Stimulated activated CD8-positive, alpha-beta memory T cell treated with anti-CD3 and anti-CD28 coated beads, Interleukin-15, amount 100 ng/mL, for 1 hour (primary cell): ENCODE measurements at regions not wholly inside any gene's neighbourhood (a gene's known extent, or its start where the extent isn't known, plus 50 kb on each side); places are given as distances from the start of the nearest gene placed in this dataset.
"Not testable (repeated sequence)": the region's sequence is repeated elsewhere in the genome, so short reads cannot be mapped to it uniquely, and the experiment has no call there.

Experiments
- DNase-seq: peaks from one replicate; pipeline ENCODE4 v3.0.0-alpha.2; 2020; ENCODE audit warnings: low read depth

DNA sequence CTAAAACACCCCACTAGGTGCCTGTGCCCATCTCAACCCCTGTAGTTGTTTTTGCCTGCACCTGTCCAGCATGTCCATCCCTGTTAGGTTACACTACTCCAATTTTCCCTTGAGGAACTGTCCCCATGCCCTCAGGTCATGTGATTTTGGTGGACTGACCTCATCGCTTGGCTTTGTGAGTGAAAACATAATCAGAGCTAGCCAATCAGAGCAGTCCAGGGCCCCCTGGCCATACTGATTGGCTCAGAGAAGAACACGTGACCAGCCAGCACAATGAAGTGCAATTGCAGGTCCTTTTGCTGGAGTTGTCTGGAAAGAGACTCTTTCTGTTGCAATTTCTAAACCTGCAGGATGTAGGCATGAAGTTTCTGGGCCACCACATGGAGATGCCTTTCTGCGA, 303.3 kb upstream of the PROX1 start:
- DNase-seq = no peak

DNA sequence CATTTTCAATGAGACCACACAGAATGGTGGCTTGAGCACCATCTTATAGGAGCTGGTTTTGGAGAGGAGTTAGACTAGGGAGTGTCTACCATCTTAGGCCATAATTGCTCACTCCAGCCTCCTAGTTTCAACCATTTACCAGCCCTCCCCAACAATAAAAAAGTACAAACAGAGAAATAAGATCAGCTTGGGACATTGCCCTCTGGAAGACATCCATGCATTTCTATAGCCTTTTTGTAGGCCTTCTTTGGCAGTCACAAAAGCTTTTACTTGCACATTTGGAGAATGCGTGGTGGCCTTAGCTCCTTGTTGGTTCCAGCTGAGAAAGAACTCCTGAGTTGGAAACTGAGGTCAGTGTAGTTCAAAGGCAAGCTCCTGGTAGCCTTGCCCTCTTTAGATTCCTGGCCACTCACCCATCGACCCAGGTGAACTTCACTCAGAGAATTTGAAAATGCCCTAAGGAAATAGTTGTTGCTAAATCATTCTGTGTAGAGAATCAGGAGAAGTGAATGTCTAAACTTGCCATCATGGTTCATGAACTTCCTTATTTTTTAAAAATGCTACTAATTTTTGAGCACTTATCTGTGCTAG, 301.7 kb upstream of the PROX1 start:
- DNase-seq = no peak

DNA sequence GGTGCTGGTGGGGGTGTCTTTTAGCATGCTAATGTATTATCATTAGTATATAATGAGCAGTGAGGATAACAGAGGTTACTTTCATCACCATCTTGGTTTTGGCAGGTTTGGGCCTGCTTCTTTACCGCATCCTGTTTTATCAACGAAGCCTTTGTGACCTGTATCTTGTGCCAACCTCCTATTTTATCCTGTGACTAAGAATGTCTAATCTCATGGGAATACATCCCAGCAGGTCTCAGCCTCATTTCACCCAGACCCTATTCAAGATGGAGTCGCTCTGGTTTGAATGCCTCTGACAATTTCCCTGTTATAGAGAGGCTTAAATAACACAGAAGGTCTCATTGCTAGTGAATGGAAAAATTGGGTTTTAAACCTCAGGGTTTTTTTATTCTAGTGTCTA, 300.8 kb upstream of the PROX1 start:
- DNase-seq = no peak

DNA sequence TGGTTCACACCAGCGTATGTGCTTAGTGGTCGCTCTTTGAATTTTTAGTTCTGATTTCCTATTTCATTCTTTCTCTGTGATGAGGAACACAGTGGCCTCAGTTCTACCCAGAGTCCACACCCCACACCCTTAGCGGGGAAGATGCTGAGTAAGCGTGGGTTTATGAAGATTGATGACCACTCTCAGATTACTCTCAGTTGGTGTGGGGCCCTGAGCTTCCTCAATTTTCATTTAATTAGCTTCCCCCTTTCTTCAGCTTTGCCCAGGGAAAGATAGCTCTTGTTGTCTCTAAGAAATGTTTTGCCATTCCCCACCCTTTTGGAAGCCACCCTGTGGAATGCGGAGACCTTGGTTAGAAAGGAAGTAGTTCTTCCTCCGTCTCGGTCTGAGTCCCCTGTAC, 299.9 kb upstream of the PROX1 start:
- DNase-seq = no peak

DNA sequence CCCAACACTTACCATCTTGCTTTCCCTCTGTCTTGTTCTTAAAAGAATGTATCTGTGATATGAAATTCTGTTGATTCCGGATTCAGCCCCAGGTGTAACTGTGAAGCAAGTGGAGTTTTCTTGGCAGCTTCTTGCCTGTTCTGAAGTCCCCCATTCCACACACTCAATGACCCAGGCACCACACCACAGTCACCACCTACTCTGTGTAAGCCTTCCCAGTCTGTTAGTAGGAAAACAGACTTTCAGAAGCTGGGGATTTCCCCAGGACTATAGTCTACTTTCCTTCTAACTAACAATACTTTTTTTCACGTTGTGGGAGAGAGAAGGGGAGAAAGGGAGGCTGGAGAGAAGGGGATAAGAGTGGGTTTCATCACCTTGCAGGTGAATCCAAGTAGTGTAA, 299.1 kb upstream of the PROX1 start:
- no peak for DNase-seq

DNA sequence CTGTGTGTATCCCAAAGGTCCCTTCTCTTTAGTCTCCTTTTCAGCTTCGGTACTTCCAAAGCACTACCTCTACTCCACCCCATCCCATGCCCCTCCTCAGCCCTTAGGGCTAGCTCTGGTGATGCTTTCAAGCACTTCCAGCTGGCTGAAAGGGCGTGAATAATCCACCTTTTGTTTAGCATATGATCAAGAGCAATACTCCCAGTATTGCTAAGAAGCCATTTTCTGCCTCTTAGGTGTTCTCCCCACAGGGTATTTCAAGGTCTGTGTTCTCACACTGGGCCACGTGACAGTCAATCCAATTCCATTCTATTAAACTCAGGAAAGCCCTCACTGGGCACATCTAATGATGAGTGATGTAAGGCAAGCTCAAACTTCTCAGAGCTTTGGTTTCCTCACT, 298.5 kb upstream of the PROX1 start:
- no peak for DNase-seq

DNA sequence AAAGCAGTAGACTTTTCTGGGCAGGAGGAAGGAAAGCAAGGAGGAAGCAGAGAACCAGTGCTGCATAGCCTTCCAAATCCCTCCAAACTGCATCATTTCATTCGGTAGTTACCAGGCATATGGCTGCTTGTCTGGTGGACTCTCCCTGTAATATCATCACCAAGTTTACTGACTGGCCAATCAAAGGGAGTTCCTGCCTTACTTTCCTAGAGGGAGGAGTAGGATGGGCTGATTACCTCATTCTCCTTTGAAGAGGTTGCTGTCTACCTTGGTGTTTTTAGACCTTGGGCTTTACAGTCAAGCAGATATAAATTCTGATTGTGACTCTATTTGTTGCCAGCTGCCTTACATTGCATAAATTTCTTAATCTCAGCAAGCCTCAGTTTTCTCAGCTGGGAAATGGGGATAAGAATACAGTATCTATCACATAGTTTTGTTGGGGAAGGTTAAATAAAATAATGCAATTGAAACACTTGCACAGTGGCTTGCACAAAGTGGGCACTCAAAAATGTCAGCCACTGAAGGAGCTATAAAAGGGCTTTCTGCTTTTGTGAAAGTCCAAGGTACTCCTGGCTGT, 297.3 kb upstream of the PROX1 start:
- no peak for DNase-seq

DNA sequence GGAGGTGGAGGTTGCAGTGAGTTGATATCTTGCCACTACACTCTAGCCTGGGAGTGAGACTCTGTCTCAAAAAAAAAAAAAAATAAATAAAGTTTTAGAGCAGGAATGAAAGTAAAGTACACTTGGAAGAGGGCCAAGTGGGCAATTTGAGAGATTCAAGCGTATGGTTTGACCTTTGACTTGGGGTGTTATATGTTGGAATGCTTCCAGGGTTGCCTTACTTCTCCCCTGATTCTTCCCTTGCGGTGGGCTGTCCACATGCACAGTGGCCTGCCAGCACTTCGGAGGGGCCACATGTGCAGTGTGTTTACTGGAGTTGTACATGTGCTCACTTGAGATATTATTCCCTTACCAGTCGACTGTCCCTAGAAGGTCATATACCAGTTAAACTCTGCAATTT, 295.5 kb upstream of the PROX1 start:
- no peak for DNase-seq

DNA sequence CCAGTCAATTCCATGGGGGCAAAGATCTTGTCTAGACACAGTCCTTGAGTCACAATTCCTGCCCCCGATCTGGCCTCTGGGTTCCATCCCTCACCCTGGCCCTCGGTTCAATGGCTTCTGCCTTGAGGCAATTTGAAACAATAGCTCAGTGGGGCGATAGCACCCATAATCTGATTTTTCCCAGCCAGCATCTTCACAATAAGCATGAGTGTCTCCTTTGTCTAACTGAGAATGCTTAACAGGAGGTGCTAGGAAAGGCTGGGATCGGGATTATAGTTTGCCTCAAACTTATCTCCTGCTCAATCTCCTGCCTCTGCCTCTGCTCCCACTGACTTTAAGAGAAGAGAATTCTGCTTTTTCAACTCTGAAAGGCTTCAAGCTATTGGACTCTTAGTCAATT, 293.9 kb upstream of the PROX1 start:
- DNase-seq = no peak

DNA sequence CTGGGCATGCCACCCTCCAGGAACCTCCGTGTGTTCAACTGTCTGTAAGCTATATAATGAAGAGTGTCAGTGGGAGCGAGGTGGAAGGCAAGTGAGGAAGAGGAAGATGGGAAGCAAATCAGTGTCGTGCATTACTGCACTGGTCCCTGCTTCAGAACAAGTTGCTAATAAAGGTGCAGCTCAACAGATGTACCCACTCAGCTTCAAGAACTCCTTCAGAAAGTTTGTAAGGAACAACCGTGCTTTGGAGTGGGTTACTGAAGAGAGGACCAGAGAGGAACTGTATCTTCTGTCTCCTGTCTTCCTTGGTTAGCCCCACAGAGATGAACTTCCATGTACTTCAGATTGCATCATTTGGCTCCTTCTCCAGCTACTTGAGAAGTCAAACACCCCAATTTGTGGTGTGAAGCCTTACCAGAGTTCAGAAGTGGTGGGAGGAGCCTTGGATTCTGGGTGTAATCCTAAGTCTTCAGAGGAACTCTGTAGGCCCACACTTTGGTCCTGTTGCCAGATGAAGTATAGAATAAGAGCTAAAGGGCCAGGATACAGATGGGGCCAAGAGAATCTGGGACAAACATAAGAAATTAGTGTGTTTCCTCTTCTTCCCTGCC, 290.5 kb upstream of the PROX1 start:
- DNase-seq = no peak

DNA sequence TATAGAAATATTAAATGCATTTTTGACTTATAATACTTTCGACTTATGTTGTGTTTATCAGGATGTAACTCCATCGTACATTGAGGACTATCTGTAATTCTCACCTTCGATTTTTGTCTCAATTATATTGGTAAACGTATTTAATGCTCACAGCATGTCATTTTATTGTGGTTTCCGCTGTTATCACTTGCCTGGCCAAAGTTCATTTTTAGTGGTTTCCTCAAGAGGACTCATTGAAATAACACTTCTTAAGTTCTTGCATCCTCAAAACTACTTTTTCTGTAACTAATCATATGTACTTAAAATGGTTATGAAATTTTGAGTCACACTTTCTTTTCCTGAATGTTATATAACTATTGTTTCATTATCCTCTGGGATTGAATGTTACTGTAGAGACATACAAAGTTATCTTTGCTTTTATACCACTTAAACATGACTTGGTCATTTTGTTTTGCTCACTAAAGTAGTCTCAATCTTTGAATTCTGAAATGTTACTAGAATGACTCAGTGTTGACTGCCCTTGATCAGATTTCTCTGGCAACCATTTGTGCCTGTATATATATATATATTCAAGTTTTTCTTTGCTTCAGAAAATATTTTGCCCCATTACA, 289.6 kb upstream of the PROX1 start:
- DNase-seq = no peak

DNA sequence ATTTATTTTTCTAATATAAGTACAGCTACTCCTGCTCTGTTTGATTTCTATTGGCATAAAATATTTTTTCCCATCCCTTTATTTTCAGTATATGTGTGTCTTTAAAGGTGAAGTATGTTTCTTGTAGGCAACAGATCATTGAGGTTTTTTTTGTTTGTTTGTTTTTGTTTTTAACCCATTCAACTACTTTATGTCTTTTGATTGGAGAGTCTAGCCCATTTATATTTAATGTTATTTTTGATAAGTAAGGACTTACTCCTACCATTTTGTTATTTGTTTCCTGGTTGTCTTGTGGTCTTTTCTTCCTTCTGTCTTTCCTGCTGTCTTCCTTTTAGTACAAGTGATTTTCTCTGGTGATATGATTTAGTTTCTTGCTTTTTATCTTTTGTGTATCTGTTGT, 285.1 kb upstream of the PROX1 start:
- no peak for DNase-seq

DNA sequence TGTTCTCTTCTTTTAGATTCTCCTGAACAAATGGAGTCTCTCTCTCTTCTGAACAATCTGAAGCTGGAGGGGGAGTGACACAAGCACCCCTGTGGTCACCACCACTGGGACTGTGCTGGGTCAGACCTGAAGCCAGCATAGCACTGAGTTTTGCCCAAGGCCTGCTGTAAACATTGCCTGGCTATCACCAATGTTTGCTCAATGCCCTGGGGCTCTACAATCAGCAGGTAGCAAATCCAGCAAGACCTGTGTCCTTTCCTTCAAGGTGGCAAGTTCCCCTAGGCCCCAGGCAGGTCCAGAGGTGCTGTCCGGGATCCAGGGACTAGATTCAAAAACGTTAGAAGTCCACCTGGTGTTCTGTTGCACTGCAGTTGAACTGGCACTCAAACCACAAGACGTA, 282.8 kb upstream of the PROX1 start:
- no peak for DNase-seq

DNA sequence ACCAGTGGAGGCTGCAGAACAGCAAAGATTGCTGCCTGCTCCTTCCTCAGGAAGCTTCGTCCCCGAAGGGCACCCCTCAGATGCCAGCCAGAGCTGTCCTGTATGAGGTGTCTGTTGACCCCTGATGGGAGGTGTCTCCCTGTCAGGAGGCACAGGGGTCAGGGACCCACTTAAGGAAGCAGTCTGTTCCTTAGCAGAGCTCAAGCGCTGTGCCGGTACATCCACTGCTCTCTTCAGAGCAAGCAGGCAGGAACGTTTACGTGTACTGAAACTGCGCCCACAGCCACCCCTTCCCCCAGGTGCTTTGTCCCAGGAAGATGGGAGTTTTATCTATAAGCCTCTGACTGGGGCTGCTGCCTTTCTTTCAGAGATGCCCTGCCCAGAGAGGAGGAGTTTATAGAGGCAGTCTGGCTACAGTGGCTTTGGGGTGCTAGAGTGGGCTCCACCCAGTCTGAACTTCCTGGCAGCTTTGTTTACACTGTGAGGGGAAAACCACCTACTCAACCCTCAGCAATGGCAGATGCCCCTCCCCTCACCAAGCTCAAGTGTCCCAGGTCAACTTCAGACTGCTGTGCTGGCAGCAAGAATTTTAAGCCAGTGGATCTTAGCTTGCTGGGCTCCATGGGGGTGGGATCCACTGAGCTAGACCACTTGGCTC, 275.8 kb upstream of the PROX1 start:
- DNase-seq = not testable (repeated sequence)

DNA sequence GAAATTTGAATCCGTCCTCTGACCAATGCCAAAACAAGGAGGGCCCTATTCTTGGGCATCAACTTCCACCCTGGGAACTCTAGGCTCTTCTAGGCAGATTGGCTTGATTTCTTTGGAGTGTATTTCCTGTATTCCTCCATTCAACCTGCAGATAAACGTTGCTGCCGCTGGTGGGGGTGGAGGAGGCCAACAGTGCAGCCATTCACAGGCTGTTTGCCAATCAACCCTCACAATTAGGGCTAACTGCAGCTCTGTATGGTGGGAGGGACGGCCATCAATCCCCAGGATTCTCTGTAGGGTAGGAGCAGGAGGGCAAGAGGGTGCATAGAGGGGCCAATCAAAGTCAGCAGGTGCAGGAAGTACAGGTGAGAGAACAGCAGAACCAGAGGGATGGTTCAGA, 273.1 kb upstream of the PROX1 start:
- no peak for DNase-seq

DNA sequence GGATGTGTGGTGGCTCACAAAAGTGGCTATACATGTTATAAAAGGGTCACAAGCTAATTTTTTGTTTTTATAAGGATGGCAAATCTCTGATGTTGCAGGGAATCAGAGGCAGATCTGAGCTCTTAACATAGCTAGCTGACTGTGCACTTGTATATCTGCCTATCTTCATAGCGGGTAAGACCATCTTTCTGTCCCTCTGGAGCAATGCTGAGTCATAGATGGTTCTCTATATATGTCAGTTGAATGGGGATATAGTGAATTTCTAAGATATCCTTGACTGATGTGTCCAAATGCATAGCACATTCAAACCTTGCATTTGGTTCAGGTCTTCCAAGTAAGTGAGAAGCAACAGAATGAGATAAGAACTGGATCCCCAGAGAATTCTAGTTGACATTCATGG, 272.6 kb upstream of the PROX1 start:
- DNase-seq = no peak

DNA sequence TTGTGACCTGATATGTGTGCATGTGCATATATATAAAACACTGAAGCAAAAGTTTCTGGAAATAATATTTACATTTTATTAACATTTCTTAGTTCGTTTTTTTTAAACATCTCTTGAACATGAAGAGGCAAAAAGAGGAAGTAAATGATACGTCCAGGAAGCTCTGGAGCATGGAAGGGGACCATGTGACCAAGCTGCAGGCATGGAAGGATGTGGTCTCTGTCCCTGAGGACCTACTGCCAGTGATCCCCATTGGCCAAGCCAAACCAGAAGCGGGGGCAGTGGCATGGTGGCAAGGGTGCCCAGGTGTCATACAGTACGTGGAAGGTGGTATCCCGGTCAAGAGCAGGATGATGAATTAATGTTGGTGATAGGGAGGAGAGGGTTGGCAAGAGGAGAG, 268.3 kb upstream of the PROX1 start:
- no peak for DNase-seq

DNA sequence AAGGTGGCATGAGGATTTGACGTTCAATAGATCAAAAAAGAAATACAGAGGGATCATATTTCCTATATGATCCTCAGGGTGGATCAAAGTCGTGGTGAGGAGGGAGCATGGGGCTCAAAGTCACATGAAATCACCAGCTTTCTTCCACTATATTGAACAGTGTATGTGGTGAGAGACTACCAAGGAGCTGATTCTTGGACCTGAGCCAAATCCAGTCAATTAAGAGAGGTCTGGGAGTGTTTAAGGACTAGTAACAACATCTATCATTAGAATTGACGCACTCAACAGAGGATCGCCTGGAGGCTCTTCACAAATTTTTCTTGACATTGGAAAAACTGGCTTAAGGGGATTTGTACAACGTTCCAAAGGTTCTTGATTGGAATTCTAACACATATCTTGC, 267.7 kb upstream of the PROX1 start:
- no peak for DNase-seq

DNA sequence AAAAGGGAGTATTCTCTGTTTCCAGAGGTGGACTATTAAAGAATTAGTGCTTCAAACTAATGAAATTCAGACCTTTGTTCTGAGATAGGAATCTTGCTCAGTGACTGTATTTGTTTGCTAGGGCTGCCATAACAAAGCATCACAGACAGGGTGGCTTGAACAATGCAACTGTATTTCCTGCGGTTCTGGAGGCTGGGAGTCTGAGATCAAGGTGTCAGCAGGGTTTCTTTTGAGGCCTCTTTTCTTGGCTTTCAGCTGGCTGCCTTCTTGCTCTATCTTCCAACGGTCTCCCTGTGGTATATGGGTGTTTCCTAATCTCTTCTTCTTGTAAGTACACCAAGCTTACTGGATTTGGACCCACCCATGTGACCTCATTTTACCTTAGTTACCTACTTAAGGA, 264.6 kb upstream of the PROX1 start:
- DNase-seq = no peak

DNA sequence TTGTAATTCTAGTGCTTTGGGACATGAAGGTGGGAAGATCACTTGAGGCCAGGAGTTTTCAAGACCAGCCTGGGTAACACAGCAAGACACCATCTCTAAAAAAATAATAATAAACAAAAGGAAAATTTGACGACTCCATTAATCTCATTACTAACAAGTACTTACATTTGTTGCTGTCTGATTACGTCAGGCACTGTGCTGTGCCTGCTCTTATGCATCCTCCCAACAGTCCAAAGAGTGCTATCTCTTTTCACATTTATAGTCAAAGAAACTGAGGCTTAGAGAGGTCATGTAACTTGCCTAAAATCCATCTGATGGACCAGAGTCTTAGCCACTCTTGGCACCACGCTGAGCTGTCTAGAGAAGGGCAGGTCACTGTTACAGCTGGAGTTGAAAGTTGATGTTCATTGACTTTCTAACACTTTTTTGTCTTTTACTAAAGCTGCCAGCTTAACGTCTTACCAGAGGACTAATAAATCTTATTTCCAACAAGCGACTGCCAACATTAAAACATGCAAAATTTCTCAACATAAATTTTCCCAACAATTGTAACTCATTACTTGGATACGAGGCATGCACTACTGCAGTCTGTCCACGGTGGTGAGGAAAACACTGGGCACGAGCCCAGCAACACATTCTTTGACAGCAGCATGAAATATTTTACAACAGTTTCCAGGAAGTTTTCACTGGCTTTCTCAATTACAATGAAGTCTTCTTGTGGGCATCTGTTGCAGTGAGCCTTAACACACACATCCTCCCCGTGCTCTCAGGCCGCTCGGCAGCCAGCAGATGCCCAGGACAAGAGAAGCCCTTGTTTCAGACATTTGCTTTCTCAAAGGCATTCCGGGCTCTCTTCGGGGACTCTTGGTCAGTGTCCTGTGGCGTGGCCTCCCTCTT, 262.9 kb upstream of the PROX1 start:
- DNase-seq = no peak

DNA sequence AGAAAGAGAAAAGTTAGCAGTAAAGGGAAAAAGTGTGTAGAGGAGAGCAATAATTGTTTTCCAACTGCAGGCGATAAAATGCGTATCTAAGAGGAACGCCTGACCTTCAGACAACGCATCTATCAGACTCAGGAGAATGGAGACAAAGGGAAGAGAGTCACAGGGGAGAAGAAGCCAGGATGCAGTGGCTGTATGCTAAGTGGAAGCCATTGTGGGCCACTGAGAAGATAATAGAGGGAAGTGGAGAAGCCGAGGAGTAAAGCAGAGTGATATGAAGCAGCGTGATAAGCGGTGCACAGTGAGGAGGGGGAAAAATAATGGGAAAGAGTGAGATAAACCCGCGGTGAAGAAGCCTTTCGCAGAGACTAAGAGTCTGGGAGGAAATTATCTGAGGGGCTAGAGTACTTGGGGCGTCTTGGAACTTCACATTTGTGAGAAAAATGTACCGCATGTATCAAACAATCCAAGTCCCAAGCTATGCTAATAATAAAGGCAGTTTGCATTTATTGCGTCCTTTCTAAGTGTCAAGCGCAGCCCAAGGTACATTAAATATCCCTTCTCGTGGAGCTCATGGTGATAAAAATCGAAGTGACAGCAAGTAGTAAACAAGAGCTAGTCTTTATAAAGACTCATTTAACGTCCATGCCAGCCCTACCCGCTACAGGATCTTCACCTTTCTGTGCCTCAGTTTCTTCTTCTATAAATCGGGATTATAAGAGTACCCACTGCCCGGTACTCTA, 259.8 kb upstream of the PROX1 start:
- no peak for DNase-seq
